Progenitor cell of endocrine pancreas (in vitro differentiated cells): ENCODE measurements at regions not wholly inside any gene's neighbourhood (a gene's known extent, or its start where the extent isn't known, plus 50 kb on each side); places are given as distances from the start of the nearest gene placed in this dataset.

ENCODE experiments used
- DNase-seq: peaks from one replicate; pipeline ENCODE4 v3.0.0; 2021; ENCODE audit warnings: low spot score; ENCODE audit not compliant: unreplicated experiment
- H3K27ac Mint-ChIP-seq: 2 replicates; pipeline ENCODE4 v1.8.0; 2021; ENCODE audit warnings: mild to moderate bottlenecking, moderate library complexity, mixed read lengths
- H3K27me3 Mint-ChIP-seq: 2 replicates; pipeline ENCODE4 v1.8.0; 2021; ENCODE audit warnings: mixed read lengths
- H3K36me3 Mint-ChIP-seq: 2 replicates; pipeline ENCODE4 v1.8.0; 2022; ENCODE audit warnings: mixed read lengths; ENCODE audit not compliant: insufficient read depth
- H3K4me1 Mint-ChIP-seq: 2 replicates; pipeline ENCODE4 v1.8.0; 2021; ENCODE audit warnings: low read depth, mixed read lengths
- H3K4me3 Mint-ChIP-seq: 2 replicates; pipeline ENCODE4 v1.8.0; 2021; ENCODE audit warnings: low read depth, mild to moderate bottlenecking, moderate library complexity, mixed read lengths
- H3K9me3 Mint-ChIP-seq: 2 replicates; pipeline ENCODE4 v1.8.0; 2021; ENCODE audit warnings: low read depth, mixed read lengths
- CTCF ChIP-seq: fragments of 200-600 bp; sonication (generic); IDR thresholded peaks from one replicate; pipeline ENCODE4 v1.5.0; 2021; ENCODE audit warnings: antibody characterized with exemption, mild to moderate bottlenecking; ENCODE audit not compliant: unreplicated experiment

GRCh38 chr12:118737985-118738540 lies 243.3 kb upstream of the SRRM4 start:
- Mint-ChIP-seq H3K4me1 (no peaks in the 10 kb centered on the region), H3K27me3 (peaks cover 33% of the 10 kb centered on the region), H3K4me3 (no peak overlapping the region), H3K36me3 (no peaks in the 10 kb centered on the region), H3K9me3 (no peaks in the 10 kb centered on the region), H3K27ac (no peak overlapping the region)
- DNase-seq: no peak
- TF ChIP-seq CTCF: no peak

GRCh38 chr12:118741194-118741593 lies 240.1 kb upstream of the SRRM4 start:
- H3K9me3 Mint-ChIP-seq: no peaks in the 10 kb centered on the region
- TF ChIP-seq CTCF: no peak
- no peaks in the 10 kb centered on the region for H3K4me1 Mint-ChIP-seq
- no peak for DNase-seq
- peaks cover 27% of the 10 kb centered on the region for H3K27me3 Mint-ChIP-seq
- H3K4me3 Mint-ChIP-seq: no peak overlapping the region
- no peak overlapping the region for H3K27ac Mint-ChIP-seq
- H3K36me3 Mint-ChIP-seq: no peaks in the 10 kb centered on the region

- no peak overlapping the region for H3K4me3 Mint-ChIP-seq
- no peak overlapping the region for H3K27ac Mint-ChIP-seq
- H3K36me3 Mint-ChIP-seq: no peaks in the 10 kb centered on the region
- H3K27me3 Mint-ChIP-seq: peaks cover 24% of the 10 kb centered on the region
- no peak for TF ChIP-seq CTCF
- H3K9me3 Mint-ChIP-seq: no peaks in the 10 kb centered on the region
- H3K4me1 Mint-ChIP-seq: no peaks in the 10 kb centered on the region
- DNase-seq: no peak
Observed at GRCh38 chr12:118742431-118742830, 238.9 kb upstream of the SRRM4 start.

- H3K27ac Mint-ChIP-seq: no peak overlapping the region
- no peaks in the 10 kb centered on the region for H3K4me1 Mint-ChIP-seq
- TF ChIP-seq CTCF: no peak
- DNase-seq: no peak
- peaks cover 12% of the 10 kb centered on the region for H3K27me3 Mint-ChIP-seq
- H3K4me3 Mint-ChIP-seq: no peak overlapping the region
- H3K36me3 Mint-ChIP-seq: no peaks in the 10 kb centered on the region
- H3K9me3 Mint-ChIP-seq: no peaks in the 10 kb centered on the region
Observed at GRCh38 chr12:118743896-118744700, 237.2 kb upstream of the SRRM4 start.

GRCh38 chr12:118746176-118746575 lies 235.2 kb upstream of the SRRM4 start:
- H3K4me1 Mint-ChIP-seq: no peaks in the 10 kb centered on the region
- H3K36me3 Mint-ChIP-seq: no peaks in the 10 kb centered on the region
- no peaks in the 10 kb centered on the region for H3K9me3 Mint-ChIP-seq
- H3K4me3 Mint-ChIP-seq: no peak overlapping the region
- DNase-seq: no peak
- H3K27ac Mint-ChIP-seq: no peak overlapping the region
- H3K27me3 Mint-ChIP-seq: peaks cover 21% of the 10 kb centered on the region
- no peak for TF ChIP-seq CTCF
